ENCODE measurements at regions not wholly inside any gene's neighbourhood (a gene's known extent, or its start where the extent isn't known, plus 50 kb on each side); places are given as distances from the start of the nearest gene placed in this dataset.
"Not testable (repeated sequence)": the region's sequence is repeated elsewhere in the genome, so short reads cannot be mapped to it uniquely, and the experiment has no call there.

DNA sequence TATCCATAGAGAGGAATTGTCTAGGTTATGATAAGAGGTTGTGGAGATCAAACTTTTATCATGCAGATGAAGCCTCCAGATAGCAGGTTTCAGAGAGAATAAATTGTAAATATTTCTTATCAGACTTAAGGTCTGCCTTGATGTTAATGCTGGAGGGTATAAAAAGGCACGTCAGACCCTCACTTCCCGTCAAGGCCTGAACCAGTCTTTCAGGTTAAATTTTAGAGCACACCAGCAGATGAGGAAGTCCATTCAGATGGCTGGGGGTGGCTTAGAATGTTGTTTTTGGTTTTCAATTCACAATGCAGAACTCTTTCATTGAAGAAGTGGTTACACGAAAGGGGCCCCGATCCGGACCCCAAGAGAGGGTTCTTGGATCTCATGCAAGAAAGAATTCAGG is 144.4 kb upstream of the FBXO11 start:
- DNase-seq (ENCODE audit: low read depth): no peak

DNA sequence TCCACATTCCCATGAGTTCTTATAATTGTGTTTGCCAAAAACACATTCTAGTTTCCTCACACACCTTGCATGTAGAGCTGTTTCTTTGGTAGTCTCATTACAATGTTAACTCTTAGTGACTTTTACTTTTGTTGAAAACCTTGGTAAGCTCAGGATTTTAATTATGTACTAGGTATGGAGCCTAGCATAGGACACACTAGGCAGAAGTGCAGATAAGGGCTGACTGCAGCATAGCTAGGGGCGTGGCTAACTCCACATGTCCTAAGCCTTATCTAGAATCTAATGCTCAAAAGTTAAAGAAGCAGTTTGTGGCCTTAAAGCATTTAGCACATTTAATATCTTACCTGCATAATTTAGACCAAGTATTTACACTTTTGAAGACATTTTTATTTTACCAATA is 153.7 kb upstream of the FBXO11 start:
- no peak overlapping the region for H3K4me3 ChIP-seq (ENCODE audit: low read depth, low read length)
- no peak for DNase-seq (ENCODE audit: low read depth)
- TF ChIP-seq, protein P1, sequence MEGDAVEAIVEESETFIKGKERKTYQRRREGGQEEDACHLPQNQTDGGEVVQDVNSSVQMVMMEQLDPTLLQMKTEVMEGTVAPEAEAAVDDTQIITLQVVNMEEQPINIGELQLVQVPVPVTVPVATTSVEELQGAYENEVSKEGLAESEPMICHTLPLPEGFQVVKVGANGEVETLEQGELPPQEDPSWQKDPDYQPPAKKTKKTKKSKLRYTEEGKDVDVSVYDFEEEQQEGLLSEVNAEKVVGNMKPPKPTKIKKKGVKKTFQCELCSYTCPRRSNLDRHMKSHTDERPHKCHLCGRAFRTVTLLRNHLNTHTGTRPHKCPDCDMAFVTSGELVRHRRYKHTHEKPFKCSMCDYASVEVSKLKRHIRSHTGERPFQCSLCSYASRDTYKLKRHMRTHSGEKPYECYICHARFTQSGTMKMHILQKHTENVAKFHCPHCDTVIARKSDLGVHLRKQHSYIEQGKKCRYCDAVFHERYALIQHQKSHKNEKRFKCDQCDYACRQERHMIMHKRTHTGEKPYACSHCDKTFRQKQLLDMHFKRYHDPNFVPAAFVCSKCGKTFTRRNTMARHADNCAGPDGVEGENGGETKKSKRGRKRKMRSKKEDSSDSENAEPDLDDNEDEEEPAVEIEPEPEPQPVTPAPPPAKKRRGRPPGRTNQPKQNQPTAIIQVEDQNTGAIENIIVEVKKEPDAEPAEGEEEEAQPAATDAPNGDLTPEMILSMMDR (IDR thresholded peaks at IDR 0.05; ENCODE audit: insufficient read depth, low read length): no peak

More for the DNA sequence above, 144.4 kb upstream of the FBXO11 start:
- no peak overlapping the region for H3K4me3 ChIP-seq (ENCODE audit: low read depth, low read length)
- TF ChIP-seq, protein P1 (IDR thresholded peaks at IDR 0.05; ENCODE audit: insufficient read depth, low read length): no peak

DNA sequence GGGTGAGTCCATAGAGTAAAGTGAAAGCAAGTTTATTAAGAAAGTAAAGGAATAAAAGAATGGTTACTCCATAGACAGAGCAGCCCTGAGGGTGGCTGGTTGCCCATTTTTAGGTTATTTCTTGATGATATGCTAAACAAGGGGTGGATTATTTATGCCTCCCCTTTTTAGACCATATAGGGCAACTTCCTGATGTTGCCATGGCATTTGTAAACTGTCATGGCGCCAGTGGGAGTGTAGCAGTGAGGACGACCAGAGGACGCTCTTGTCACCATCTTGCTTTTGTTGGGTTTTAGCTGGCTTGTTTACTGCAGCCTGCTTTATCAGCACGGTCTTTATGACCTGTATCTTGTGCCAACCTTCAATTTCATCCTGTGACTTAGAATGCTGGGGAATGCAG is 155.4 kb upstream of the FBXO11 start:
- not testable (repeated sequence) for H3K4me3 ChIP-seq (ENCODE audit: low read depth, low read length); DNase-seq (ENCODE audit: low read depth)

DNA sequence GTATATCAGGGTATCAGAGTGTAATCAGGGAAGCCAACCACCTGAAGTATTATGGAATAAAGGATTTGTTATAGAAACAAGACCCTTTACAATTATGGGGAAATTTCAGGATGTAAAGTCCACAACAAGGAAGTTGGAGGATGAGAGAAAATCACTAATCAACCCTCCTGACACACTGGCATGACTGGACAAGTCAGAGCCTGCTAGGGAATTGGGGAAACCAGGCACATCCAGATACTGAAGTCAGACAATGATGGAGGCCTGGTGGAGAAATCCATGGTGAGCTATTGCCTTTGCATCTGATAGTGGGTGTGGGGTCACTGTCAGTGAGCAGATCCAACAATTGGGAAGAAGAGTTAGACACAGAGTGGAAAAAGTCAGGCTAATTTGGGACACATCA is 158.8 kb upstream of the FBXO11 start:
- no peak for DNase-seq (ENCODE audit: low read depth)
- H3K4me3 ChIP-seq (ENCODE audit: low read depth, low read length): no peak overlapping the region
- TF ChIP-seq, protein P1 (IDR thresholded peaks at IDR 0.05; ENCODE audit: insufficient read depth, low read length): no peak

DNA sequence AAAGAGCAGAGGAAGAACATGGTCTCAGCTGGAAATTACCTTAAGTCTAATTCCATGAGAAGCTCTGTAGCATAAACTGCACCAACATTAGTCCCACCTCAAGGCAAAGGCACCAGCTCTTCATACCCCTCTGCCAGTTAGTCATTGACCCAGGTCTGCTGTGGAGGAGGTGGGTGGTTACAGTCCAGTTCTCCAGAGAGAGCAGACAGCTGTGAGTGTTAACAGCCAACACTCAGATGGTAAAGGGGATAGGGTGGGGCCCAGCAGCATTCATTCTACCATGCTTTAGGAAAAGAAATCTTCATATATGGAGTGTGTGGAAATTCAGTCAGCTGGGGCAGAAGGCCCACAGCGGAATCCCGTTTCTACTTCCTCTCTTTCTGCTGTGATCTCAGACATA is 159.7 kb upstream of the FBXO11 start:
- TF ChIP-seq, protein P1 (IDR thresholded peaks at IDR 0.05; ENCODE audit: insufficient read depth, low read length): no peak
- no peak overlapping the region for H3K4me3 ChIP-seq (ENCODE audit: low read depth, low read length)
- no peak for DNase-seq (ENCODE audit: low read depth)

DNA sequence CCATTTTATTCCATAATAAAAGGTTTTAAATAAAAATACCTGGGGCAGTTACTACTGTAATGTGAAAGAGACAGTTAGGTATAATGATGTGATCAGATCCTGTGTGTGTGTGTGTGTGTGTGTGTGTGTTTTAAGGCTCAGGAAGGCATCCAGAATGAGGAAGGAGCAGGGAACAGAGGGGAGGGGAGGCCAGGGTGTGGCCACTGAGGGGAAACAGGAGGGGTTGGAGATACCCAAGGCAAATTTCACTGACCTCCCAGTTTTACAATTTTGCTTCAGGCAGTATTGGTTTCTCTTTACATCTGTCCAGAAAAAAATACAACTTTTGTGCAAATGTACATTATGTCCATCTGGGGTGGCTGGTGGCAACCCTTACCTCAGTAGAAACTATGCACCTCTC is 163.5 kb upstream of the FBXO11 start:
- no peak overlapping the region for H3K4me3 ChIP-seq (ENCODE audit: low read depth, low read length)
- TF ChIP-seq, protein P1 (IDR thresholded peaks at IDR 0.05; ENCODE audit: insufficient read depth, low read length): no peak

DNA sequence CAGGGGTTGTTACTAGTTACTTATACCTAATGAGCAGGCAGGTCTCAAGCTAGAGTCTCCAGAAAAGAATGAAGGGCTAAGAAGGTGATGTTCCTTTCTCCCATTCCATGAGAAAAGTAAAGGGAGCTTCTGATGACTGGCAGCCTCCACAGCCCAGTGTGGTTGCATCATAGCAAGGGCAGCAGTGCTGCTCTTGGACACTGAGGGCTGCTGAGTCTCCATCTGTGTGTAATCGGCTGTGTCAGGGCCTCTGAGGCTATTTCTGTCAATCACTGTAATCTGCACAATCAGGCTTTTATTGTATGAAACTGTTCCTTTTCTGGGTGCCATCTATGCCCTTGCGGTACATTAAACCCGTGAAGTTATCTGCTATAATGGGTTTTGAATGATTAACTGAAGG is 164.1 kb upstream of the FBXO11 start:
- TF ChIP-seq, protein P1 (IDR thresholded peaks at IDR 0.05; ENCODE audit: insufficient read depth, low read length): no peak
- DNase-seq (ENCODE audit: low read depth): no peak
- H3K4me3 ChIP-seq (ENCODE audit: low read depth, low read length): no peak overlapping the region

More for the DNA sequence above, 163.5 kb upstream of the FBXO11 start:
- no peak for DNase-seq (ENCODE audit: low read depth)

Data from fibroblast of the aortic adventitia (primary cell).